ENCODE measurements at regions not wholly inside any gene's neighbourhood (a gene's known extent, or its start where the extent isn't known, plus 50 kb on each side); places are given as distances from the start of the nearest gene placed in this dataset.

GRCh38 chr18:26642440-26643348 lies 94.3 kb upstream of the KCTD1 start:
- TF ChIP-seq CTCF (IDR thresholded peaks at IDR 0.05 in 4 of 5, conservative IDR thresholded peaks at IDR 0.05 in 1 of 5), result no peak
- no peak for TF ChIP-seq POLR2A (IDR thresholded peaks at IDR 0.05)

All from gastrocnemius medialis (tissue), 4 donors.